CD4-positive, alpha-beta T cell treated with Interleukin-4 for 1 hour (primary cell): ENCODE measurements at regions not wholly inside any gene's neighbourhood (a gene's known extent, or its start where the extent isn't known, plus 50 kb on each side); places are given as distances from the start of the nearest gene placed in this dataset.

Experiments used
- DNase-seq, 2 donors: peaks; one replicate each; pipeline ENCODE4 v3.0.0-alpha.2; 2020 to 2022

DNA sequence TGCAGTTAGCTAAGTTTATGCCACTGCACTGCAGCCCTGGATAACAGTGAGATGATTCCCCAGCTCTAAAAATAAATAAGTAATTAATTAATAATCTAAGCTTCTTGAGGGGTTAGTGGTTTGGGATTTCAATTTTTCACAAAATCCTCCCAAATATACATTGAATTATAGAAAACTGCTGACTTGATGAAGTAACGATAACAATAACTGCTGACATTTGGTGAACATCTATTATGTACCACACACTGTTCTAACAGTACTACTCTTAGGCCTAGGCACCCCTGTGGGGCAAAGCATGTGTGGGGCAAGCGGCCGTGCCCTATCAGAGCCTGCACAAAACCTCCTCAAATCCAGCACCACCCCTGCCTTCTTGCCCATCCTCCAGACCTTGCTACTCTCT lies 245.8 kb upstream of the EPHA4 start:
- DNase-seq, result no peak

DNA sequence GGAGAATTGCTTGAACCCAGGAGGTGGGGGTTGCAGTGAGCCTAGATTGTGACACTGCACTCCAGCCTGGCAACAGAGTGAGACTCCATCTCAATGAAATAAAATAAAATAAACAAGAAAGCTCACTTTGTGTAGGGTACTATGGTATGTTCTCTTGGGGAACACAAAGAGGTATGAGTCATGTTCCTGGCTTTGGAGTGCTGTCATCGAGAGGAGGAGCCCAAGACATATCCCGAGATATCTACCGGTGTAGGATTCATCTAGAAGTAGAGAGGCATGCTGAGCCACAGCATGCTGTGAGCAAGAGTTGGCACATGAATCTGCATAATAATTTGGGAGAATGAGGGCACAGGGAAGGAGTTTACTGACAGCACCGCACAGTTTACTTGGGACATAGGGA lies 244.9 kb upstream of the EPHA4 start:
- DNase-seq, result no peak

DNA sequence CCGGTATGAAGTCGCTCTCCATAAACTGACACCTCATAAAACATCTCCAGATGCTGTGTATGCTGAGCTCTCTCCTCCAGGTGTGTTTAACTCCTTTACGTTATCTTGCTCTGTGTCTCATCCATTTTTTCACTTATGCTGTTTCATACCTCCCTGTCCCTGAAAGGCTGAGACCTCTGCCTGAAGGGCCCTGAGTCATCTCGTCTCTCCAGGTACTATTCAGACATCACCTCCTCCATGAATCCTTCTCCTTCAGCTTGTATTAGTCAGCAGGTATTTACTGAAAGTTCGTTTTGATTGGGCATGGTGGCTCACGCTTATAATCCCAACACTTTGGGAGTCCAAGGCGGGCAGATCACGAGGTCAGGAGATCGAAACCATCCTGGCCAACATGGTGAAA lies 244.5 kb upstream of the EPHA4 start:
- DNase-seq, result no peak

DNA sequence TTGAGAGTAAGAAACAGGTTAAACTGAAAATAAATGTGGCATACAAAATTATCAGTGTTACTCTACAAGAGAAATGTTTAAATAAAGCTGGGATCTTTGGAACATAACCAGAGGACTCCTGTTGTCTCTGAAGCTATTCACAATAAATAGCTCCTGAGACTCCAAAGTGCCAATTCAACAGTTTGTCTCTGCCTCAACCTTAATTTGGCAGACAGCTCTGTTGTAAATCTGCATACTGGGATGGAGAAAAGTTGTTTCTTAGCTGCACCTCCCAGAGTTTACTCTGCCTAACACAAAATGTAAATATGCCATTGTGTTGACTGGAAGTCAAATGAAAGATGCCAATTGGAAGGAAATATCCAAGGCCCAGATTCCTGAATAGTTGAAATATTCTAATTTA lies 238.5 kb upstream of the EPHA4 start:
- DNase-seq, result no peak

DNA sequence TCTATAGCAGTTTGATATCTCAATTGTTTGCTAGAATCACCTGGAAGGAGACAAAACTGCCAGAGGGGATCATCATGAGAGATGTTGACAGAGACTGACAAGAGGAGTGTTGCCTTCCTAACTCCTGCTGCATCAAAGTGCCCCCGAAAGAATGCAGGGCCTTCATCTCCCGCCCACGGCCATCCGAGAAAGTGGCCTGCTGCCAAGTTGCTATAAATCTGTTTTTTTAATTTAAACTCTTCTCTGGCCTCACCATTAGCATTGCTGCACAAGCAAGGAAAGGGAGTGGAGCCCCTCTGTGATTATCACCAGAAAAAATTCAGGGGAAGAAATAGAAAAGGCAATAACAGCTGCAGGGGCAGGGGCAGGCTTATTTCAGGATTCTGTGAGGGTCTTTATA lies 238.1 kb upstream of the EPHA4 start:
- DNase-seq, result no peak

DNA sequence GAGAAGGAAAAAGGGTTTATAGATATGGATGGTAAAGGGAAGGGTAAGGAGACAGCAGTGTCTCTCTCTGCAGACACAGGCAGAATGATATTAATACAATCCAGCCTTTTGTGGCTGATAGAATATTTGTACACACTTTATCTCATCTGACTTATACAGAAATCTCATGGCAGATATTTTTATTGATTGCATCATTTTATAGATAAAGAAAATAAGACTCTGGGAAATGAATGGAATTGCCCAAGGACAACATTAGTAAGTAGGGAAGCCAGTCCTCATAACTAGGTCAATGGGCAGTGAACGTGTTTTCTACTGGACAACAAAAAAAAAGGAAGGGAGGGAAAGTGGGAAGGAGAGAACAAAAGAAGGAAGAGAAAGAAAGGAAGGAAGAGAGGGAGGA lies 236.4 kb upstream of the EPHA4 start:
- no peak for DNase-seq

DNA sequence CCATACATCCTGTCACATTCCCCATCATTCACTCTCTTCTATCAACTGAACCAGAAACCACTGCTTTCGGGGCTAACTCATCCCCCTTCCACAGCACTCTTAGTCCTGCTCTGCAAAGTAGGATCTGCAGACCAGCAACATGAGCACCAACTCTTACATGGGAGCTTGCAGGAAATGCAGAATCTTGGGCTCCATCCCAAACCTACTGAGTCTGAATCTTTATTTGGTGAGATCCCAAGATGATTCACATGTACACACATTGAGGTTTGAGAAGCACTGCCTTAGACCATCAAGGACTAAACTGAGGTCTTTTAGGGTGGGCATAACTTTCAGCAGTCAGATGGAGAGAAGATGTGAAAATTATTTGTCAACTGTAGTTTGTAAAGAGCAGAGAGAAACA lies 235.6 kb upstream of the EPHA4 start:
- DNase-seq, result no peak

DNA sequence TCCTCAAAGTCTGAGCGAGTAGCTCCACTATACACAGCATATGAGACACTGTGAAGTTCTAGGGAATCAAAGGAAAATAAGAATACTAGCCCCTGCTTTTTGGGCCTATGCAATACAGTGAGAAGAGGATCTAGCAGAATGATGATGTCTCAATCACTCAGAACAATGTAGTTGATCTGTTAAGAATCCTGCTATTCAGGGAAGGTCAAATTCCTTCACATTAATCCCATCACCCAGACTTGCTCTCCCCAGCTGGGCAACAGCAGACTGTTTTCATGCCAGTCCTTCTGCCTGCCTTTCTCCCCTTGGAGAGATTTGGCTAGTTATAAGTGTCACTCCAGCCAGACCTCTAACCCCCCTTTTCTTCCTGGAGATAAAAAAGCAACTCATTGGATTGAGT lies 230.0 kb upstream of the EPHA4 start:
- no peak for DNase-seq

DNA sequence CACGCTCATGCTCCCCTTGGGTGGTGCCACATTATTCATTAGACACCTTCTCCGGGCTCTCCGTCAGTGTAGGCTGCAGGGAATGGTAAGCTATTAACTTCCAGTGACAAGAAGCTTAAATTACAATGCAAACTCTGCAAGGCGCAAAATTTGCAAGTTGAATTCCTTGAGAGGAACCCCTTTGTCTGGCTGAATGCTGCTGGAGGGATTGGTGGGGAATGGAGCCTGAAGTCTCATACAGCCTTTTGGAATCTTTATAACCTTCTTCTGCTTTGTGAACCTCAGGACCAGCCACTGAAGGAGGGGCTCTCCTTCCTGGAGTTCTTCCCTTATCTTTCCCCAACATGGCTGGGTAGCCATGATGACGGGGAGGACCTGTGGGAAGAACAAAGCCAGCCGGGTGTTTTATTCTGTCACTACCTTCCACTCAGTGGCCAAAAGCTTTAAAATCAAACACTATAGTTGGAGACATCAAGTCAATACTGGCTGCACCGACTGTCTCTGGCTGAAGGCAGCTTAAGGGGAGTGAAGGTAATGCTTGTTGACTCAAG lies 220.9 kb upstream of the EPHA4 start:
- DNase-seq, result no peak

DNA sequence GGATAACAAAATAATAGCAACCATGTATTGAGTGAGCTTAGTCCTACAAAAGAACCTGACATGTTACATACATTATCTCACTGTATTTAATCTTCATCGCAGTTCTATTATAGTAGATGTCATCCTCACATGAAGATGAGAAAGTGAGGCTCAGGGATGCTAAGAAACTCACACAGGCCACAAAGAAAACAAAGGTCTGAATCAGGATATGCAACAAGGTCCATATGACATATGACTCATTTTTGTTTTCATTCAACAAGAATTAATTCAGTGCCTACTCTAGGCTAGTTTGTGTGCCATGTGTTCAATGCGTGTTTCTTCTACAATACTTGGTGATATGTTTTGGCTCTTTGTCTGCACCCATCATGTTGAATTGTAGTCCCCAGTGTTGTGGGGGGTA lies 219.7 kb upstream of the EPHA4 start:
- DNase-seq, result no peak

DNA sequence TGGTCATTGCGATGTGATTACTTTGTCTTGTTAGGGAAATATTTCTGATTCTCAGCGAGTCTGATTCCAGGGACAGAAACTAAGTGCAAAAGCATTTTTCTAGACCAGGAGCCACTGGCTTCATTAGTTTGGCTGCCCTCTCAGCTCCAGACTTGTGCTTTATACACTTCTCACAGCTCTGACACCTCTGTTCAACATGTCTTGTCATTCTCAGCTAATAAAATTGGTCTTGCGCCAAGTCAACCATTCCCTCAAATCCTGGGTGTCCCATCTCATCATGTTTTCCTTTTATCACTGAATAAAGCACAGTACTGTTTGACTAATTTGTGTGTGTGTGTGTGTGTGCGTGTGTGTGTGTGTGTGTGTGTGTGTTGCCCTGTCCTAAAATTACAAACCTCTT lies 215.5 kb upstream of the EPHA4 start:
- DNase-seq, result no peak

DNA sequence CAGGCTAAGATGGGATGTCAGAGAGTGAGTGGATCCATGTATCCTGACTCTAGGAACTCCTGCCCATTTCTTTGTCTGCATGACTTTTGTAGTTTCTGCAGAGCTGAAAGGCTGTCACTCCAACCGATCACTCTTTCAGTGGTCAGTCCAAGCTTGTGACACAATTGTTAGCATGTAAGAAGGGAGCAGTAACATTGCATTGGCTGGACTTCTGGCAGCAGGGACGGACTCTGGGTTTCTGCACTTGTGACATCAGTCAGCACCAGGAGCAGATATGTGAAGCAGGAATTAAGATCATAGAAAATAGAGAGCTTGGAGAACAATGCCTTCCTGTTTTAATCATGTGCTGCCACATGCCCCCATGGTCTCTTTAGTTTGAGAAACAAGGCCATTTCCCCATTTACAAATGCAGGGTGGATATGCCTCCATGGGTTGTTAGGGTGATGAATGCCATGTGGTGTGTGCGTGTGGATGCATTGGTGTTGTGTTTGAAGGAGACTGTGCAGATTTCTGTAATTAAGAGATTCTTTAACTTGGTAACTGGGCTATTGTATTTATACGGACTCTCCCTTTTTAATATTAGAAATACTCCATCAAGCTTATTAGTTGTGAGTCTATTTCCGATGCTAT lies 214.3 kb upstream of the EPHA4 start:
- no peak for DNase-seq

DNA sequence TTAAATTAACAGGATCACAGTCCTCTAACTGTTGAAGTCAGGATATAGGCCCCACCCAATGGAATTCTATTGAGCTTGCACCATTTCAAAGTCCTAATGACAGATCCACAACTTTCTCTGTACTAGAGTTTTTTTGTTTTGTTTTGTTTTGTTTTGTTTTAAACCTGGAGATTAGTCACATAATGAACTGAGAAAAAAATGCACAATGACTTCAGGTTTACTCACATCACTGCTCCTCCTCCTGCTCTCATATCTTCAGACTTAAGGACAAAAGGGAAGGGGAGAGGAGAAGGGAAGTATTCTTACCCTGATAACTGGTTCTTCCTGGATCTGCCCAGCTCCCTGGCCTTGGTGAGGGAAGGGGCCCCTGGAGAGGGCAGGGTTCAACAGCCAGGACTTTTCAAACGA lies 208.2 kb upstream of the EPHA4 start:
- no peak for DNase-seq

DNA sequence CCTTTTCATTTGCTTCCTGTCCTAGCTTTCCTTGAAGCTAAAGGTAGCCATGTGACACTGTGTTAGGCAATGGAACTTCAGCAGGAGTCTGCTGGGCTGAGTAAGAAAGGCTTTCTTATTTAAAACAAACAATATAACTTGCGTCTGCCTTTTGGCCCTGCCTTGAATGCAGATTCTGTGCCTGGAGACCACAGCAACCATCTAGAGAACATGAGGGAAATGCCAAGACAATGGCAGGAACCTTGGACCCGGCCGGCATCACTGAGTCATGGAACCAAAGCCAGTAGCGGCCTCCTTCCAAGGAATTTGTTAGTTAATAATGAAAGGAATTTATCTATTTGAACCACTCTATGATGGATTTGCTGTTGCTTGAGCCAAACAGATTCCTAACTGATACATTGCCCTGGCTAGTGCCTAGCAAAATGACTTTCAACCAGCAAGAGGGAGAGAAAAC lies 207.5 kb upstream of the EPHA4 start:
- DNase-seq, result no peak

DNA sequence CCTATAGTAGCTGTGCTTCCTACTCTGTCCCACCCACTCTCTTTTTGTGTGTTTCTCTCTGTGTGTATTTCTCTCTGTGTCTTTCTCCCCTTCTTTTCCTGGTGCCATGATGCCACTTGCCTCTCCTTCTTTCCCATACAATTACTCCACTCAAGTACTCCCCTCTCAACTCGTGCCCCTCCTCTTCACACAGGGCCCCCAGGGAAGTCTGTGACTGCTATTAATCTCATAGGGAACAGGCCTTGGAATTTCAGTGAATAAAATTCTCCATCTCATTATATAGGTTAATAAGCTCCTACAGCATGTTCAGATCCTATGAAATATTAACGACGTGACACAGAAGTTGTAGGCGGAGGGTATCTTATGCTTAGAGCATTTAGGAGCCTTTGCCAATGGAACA lies 205.9 kb upstream of the EPHA4 start:
- DNase-seq, result no peak

DNA sequence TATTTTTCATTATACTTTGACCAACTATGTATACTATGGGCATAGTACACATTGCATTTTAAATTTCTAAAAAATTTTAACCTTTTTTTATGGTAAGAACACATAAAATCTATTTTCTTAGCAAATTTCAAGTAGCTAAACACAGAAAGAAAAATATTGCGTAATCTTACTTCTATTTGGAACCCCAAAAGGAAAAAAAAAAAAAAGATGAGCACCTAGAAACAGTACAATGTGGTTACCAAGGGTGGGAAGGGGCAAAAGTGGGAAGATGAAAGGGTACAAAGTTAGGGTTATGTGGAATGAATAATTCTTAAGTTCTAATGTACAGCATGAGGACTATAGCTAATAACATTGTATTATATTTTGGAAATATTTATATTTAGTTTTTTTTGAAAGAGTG lies 205.0 kb upstream of the EPHA4 start:
- DNase-seq, result no peak

DNA sequence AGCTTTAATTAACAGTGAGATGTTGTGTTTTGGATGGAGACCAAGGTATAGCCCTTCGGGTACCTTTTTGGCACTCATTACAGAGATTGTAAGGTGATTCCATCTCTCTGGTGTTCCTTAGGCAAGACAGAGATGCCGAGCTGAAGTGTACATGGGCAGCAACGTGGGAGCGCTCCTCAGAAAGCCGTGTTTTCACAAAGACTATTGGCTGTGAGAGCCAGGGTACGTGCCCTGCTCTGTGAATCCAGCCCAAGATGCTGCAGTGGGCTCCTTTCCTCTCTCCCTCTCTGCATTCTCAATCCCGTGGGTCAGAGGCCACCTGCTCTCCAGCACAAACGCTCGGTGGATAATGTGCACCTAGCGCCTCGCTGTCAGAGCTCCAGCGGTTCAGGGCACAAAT lies 203.0 kb upstream of the EPHA4 start:
- no peak for DNase-seq

DNA sequence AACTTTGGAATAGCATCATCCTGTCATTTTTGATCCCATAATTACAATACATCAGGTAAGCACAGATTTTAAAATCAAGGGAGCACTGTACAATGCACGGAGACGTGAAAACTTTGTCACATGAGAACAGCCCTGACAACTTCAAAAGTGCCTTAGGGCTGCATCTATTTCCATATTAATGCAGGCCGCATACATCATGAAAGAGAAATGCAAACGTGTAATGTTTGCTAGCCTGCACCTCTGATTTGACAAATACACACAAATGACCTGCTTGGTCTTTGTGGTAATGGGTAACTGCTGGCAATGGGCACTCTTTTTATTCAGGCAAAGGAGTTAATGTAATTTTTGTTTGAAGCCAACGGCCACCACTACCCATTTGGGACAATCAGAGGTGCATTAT lies 202.0 kb upstream of the EPHA4 start:
- DNase-seq, result no peak

DNA sequence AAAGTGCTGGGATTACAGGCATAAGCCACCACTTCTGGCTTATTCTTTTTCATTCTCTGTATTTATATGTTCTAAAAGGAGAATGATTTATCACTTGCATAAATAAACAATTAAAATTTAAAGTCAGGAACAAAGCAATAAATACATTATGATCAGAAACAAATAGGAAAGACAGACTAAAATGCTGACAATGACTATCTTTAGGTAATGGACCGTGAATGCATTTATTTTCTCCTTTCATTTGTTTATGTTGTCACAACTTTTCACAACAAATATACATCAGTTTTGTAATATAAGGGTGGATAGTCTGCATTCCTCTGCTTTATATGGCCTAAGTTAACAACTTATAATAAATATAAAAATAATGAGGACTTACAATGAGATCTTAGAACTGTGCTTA lies 199.2 kb upstream of the EPHA4 start:
- no peak for DNase-seq

DNA sequence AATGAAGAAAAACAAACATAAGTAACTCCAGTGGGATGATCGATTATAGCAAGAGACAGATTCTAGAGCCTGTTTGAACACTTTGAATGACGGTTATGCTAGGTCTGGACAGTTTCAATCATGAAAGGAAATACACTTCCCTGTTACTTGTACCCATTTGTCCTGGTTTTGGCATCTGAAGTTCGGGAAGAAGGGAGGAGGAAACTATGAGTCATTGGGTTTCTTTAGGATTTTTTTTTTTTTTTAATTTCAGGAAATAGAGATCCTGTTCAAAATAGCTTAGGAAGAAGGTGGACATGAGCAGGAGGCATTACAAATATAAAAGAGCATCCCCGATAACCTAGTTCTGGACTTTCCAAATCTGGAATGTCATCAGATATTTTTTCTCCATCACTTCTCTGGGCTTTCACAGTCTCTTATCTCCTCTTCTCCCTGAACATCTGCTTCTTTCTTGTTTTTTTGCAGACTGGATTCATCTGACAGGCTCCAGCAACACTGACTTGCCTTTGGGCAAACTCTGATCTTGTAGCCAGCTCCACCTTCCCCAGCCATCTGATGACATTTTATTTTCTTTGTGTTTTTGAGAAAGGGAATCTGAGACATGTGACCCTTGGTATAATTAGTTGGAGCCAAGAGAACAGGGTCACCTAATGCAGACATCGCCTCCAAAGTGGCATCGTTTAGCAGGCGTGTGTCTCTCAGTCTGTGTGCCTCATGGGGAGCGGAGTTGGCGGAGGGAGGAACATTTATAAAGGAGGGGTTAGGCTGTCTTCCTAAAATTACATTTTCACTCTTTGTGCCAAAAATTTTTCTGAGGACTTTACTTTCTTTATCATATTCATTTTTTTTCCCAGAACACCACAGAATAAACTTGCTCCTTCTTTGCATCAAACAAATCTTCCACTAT lies 195.3 kb upstream of the EPHA4 start:
- DNase-seq, result no peak

DNA sequence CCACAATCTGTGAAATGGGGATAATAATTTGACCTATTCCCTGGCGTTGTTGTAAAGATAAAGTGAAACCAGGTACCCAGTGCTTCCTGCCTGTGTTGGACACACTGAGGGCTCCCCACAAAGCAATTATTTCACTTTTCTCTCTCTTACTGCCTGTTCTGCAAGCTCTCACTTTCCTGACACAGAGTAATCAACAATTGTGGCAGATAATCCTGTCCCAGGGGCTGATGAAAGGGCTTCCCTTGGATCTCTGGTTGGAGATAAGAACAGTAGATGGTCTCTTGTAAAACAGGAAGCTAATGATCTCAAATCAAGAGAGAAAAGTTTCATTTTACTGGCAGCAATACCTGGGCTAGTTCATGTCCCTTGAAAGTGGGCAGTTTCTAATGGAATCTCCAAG lies 190.4 kb upstream of the EPHA4 start:
- DNase-seq, result no peak

DNA sequence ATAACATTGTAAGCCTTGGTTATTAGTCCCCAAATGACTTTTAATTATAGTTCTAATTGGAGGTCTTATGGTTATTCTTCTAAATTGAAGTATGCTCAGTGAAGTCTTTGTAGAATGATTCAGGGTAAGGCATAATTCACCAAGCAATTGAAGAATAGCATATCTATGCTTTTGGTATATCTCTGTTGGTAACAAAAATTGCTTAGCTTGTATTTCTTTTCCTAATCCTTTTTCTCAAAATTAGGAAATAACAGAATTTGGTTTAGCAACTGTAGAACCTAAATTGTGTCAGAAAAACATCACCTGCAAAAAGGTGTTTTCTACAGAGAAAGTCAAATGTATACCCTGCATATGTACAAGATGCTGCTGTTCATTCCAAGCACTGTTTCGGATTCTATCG lies 189.2 kb upstream of the EPHA4 start:
- DNase-seq, result no peak

DNA sequence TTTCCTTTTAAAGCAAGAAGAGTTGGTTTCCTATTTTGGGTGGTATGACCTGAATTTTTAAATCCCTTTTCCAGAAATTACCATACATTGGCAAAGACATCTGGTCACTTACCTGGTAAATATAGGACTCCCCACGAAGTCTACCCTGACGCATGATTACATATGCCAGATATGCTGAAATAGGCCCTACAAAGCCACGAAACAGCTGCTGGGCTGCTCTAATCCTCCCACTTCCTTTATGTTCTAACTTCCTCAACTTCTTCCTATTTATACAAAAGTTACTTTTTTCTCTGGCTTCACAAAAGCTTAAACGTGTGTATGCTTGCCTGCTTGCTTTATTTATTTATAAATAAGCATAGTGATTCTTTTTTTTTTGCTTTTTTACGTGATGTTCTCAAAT lies 186.0 kb upstream of the EPHA4 start:
- DNase-seq, result no peak

DNA sequence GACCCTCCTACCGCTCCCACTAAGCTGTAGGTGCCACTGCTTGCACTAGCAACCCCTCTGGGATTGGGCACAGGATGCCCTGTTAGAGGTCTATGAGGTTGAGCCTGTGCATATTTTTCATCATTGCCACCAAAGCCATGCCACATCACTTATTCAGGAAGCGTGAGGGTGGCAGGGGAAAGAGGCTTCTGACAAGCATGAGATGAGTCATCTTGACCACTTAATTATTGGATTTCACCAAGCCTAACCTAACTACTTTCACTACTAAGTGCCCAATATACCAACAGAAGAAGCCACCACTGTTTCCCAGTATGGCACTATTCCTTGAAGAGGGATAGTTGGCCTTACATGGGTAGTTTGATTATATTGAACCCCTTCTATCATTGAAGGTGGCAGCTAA lies 181.3 kb upstream of the EPHA4 start:
- no peak for DNase-seq
